ENCODE measurements at regions not wholly inside any gene's neighbourhood (a gene's known extent, or its start where the extent isn't known, plus 50 kb on each side); places are given as distances from the start of the nearest gene placed in this dataset.

- no peak for DNase-seq
Observed at GRCh38 chr11:109983358-109983757, 109.8 kb upstream of the ZC3H12C start.

DNA sequence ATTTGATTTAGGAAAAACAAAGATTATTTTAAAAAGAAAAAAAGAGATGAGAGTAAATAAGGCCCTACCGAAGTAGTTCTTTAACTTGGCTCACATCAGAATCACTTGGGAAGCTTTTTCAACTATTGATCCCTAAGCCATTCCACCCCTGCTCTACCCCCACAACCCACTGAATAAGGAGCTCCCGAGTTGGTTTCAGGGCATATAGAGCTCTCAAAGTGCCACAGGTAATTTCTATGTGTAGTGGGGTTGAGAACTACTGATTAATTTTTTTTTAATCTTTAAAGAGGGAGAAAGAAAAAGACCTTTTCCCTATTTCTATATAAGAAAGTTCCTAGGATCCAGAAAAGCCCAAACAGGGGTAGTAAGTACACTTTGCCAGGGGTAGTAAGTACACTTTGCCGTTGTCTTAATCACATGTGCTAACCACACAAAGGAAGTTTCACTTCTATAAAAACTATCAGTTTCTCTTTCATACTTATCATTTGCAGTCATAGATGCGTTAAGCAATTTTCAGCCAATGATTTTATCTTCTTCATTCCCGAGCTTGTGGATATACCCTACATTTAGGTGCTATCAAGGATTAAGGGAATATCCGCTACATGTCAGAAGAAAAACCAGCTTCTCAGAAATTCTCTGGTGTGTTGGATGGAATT is 108.4 kb upstream of the ZC3H12C start:
- no peak for DNase-seq

GRCh38 chr11:109986488-109986887 is 106.7 kb upstream of the ZC3H12C start:
- no peak for DNase-seq

DNA sequence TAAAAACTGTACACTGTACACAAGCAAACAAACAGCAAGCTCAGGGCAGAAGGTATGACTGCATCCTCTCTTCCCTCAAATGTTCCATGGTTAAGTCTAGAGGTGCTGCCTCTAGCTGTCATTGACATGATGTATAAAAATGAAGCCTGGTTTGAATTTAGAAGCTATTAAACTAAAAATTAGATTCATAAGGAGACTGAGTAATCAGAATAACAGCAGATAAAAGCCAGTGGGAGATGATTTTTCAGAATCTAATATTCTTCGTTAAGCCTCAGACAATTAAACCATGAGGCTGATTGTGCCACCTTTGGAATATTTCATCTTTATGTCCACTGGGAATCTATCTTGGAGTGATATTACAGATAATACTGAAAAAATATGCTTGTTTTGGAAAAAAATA is 101.4 kb upstream of the ZC3H12C start:
- DNase-seq, result no peak

DNA sequence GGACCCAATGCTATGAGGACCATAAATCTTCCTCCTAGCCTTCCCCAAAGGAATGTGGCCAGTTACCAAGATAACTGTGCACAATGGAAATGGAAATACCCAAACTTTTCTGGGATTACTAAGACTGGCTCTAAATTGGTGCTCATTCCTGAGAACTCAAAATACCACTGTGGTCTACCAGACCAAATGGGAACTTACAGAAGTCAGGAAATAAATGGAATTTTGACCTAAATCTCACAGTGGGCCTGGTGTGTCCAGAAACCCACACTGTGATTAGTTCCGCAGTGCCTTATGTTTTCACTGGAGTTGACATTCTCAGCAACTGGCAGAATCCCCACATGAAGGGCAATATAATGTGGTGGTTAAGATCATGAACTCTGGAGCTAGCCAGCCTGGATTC is 99.4 kb upstream of the ZC3H12C start:
- DNase-seq, result no peak

GRCh38 chr11:109994907-109995306 is 98.3 kb upstream of the ZC3H12C start:
- no peak for DNase-seq

DNA sequence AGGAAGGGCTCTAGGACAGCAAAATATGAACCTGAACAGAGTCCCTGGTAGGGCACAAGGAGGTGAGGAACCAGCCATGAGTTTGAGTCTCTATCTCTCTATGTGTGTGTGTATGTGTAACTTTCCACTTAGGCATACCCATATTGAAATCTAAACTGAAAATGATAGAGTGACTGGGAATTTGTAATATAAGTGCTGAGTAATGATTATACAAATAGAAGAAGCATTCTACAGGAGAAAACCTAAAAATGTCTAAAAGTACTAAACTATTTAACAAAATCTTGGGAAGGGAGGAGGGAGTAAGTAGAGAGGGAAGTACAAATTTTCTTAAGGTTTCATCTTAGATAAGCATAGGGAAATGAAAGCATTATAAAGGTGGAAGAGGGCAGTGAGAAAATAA is 97.1 kb upstream of the ZC3H12C start:
- no peak for DNase-seq

DNA sequence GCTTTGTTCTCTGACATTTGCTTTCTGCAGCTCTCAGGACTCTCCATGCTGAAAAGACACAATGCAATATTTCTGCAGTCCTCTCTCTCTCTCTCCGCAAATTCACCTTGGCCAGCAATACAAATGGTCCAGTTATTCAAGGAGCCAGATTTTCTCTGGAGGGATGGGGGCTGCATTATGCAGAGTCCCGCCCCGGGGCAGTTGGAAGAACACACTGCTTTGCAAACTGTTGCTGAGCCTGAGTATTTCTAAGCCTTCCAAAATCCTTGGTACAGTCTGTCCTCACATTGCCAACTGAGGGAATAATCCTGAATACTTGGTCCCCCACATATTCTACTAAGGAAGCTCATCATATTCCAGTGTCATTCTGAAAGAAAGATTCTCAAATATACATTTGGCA is 94.3 kb upstream of the ZC3H12C start:
- DNase-seq, result no peak

DNA sequence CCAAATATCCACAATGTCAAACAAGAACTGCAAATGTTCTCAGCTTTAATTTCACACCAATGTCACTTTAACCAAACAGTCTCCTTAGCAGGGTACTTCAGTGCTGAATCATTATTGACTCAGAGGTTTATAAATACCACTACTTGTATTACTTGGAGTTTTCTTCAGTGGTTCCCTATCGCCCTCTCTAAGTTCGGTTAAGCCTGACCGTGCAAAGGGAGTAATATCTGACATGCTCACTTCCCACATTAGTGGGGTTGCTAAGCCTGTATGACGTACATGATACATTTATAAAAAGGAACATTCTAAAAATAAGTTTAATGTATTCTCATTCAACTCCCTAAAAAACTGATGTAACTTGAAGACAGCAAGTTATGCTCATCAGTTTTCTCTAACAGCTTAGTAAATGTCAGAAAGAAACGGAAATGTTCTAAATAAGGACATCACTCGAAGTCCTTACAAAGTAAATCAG is 93.1 kb upstream of the ZC3H12C start:
- DNase-seq, result peak; percentile 56

GRCh38 chr11:110000850-110001249 is 92.3 kb upstream of the ZC3H12C start:
- DNase-seq, result no peak

- DNase-seq, result no peak
Observed at GRCh38 chr11:110003426-110003825, 89.8 kb upstream of the ZC3H12C start.

DNA sequence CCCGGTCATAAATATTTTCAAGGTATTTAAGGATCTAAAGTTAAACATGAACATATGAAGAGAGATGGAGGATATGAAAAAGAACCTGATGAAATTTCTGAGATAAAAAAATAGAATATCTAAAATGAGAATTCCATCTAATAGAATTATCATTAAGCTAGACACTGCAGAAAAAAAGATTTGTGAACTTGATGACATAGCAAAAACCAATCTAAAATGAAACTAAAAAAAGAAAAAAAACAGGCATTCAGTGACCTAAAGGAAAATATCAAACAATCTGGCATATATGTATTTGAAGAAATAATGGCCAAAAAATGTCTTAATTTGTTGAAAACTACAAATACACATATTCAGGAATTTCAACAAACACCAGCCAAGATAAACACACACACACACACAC is 81.6 kb upstream of the ZC3H12C start:
- no peak for DNase-seq

GRCh38 chr11:110015695-110016094 is 77.5 kb upstream of the ZC3H12C start:
- DNase-seq, result no peak

- no peak for DNase-seq
Observed at GRCh38 chr11:110019675-110020074, 73.5 kb upstream of the ZC3H12C start.

- no peak for DNase-seq
Observed at GRCh38 chr11:110022548-110022947, 70.6 kb upstream of the ZC3H12C start.

DNA sequence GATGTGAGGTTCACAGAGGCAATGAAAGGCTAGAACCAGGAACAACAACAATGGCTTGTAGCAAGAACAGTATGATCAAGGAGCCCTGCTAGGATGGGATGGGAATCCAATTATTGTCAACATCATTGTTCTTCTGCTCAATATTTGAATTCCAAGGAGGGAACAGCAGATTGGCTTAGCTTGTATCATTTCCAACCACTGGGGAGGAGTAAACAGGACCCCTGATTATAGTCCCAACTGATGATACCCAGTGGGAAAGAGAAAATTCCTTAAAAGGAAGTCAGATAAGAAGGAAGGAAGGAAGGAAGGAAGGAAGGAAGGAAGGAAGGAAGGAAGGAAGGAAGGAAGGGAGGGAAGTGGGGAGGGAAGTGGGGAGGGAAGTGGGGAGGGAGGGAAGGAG is 69.5 kb upstream of the ZC3H12C start:
- no peak for DNase-seq

GRCh38 chr11:110026858-110027626 is 66.2 kb upstream of the ZC3H12C start:
- no peak for DNase-seq

GRCh38 chr11:110027627-110028371 is 65.4 kb upstream of the ZC3H12C start:
- no peak for DNase-seq

GRCh38 chr11:110028921-110029320 is 64.3 kb upstream of the ZC3H12C start:
- no peak for DNase-seq

GRCh38 chr11:110029714-110030113 is 63.5 kb upstream of the ZC3H12C start:
- DNase-seq, result no peak

DNA sequence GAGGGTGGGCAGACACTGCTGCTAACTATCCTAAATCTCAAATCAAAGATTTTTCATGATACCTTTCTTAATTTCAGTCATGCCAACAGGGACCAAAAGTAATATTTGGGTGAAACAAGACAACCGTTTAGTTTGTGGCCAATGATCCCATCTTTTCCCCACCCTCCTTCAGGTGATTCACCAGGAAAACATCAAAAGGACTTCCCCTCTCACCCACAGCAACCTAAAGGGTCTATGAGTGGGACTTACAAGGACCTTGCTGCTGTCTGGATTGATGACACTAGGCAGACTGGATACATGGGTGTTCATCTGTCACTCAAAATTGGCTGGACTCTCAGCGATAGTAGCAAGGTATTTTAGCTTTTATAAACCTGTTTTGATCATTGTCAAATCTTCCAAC is 62.0 kb upstream of the ZC3H12C start:
- no peak for DNase-seq

- no peak for DNase-seq
Observed at GRCh38 chr11:110032259-110032658, 60.9 kb upstream of the ZC3H12C start.

- no peak for DNase-seq
Observed at GRCh38 chr11:110032957-110033570, 60.1 kb upstream of the ZC3H12C start.
